ENCODE measurements at regions not wholly inside any gene's neighbourhood (a gene's known extent, or its start where the extent isn't known, plus 50 kb on each side); places are given as distances from the start of the nearest gene placed in this dataset.

DNA sequence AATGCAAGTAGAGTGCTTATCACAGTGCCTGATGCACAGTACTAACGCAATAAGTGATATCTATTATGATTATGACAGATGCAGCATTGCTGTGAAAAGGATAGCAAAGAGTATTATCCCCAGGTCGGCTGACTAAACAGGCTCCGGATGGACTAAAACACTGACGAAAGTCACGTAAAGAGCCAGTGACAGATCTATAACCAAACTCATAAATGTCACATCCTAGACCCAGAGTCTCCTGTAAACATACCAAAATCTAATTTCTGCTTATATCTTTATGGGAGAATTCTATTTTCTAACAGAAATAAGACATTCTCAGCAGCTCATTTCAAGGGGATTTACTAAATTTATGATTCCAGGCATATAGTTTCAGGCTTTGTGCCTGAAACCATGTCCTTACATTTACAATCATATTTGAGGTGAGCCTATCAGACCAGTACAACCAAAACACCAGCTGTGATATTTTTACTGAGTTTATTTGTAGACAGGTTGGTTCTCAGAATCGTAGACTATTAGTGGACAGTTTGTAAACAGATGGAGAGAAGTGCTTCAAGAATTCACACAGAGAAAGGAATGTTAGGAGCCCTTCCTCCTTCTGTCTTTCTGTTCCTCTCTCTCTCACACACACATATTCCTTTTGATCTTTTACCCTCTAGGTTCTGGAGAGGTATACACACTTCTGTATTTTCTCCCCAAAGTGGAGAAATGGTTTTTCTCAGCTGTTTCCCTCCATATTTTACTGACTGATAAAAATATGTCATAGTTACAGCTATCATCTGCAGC is 52.4 kb upstream of the WDR26 start:
- DNase-seq: no peak

DNA sequence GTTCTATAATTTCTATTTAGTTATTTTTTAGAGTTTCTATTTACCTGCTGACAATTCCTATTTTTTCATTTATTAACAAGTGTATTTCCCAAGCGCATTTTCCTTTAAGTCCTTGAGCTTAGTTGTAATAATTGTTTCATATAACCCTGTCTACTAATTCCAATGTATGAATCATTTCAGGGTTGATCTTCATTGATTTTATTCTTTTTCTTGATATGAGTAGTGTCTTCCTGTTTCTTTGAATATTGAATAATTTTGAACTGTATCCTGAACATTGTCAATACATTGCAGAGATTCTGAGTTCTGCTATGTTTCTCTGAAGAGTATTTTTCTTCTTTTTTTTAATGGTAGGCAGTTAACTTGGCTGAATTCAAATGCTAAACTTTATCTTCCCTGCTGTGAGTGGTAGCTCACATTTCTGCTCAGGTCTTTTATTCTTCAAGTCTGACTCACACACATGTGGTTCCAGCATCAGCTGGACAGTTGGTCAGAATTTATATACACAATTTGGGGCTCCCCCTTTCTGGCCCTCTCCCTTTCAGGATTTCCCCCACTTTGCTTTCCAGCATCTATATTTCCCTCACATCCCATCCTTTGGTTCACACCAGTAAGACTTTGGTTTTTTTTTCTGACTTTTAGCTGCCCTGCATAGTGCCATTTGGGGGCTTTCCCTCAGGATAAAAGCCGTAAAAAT is 54.4 kb upstream of the WDR26 start:
- no peak for DNase-seq

DNA sequence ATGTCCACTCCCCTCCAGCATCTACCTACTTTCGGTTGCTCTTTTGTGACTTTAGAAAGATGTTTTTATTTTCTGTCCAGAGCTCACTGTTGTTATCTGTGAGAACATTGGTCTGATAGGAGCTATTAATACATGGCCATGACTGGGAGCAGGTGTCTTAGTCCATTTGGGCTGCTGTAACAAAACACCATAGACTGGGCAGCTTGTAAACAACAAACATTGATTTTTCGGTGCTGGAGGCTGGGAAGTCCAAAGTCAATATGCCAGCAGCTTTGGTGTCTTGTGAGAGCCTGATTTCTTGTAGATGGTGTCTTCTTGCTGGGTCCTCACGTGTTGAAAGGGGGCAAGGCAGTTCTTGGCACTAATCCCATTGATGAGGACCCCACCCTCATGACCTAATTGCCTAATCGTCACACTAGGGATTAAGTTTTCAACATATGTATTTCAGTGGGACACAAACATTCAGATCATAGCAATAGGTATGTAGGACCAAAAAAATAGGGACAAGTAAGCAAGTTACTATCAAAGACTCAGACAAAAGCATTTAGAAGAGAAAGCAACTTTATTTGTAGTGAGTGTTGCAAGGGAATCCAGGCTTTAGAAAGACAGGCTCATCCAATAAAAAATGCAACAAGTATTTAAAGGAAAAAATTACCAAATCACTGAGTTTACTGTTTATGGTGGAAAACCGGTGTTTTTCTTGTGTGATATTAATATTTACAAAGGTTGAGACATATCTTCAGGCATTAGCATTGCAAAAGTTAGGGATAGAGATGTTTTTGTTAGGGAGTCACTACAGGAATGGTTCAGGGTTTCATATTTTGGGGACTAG is 55.2 kb upstream of the WDR26 start:
- DNase-seq: no peak

DNA sequence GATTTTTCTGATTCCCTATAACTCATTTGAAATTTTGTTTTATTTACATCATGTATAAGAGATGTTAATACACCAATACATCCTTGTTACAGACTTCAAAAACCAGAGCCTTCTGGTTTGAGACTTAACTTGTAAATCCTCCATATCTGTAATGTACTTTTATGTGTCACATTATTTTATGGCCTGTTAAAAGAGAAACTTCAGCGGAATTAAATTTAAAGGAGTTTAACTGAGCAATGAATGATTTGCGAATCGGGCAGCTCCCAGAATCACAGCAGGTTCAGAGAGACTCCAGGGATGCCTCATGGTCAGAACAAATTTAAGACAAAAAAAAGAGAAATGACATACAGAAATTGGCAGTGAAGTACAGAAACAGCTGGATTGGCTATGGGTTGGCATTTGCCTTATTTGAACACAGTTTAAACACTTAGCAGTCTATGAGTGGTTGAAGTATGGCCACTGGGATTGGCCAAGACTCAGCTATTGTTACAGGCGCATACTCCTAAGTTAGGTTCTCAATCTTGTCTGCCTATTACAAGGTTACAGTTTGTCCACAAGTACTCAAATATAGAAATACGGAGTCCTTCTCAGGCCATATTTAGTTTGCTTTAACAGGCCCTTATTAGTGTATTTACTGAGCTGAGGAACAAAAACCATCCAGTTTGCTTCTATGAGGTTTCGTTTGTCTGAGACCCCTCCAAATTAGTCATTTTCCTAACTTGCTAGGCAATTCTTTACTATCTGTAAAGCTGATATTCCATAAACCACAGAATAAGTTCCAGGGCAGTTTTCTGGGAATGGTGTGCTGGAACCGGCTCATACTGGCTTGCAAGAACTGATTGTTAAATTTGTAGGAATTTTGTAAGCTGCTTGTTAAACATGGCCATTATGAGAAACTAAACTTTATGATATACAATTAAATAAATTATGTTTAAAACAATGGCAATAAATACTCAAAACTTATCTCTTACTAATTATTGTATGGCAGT is 56.2 kb upstream of the WDR26 start:
- no peak for DNase-seq

DNA sequence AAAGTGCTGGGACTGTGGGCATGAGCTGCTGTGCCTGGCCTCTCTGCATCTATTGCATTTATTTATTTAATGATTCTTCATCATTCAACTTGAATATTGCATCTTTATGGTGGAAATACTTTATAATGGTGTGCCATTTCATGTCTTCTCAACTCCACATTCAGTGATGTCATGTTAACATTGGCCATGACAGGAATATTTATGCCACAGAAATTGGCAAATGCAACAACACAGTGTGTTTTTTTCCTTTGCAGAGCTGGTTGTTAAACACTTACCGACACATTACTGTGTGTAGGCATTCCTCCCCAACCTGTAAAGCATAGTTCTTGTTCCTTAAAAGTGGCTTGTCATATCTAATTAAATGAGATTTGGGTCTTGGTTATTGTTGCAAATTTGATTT is 57.4 kb upstream of the WDR26 start:
- DNase-seq: no peak

DNA sequence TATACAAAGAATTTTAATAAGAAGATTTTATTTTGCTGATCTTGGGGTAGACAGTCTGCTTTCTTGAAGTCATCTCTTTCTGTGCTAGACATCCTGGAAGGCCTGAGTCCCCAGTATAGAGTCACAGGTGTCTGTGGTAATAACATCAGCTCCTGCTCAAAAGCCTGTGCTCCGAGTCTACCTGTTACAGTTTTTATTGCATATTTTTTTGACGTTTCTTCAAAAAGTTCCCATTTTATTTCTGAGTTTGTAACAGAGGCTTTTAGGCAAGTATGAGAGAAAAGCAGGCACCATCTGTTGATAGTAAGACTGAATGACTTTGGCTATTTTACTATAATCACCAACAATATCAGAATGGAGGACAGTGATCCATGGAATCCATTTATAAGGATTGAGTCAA is 58.0 kb upstream of the WDR26 start:
- no peak for DNase-seq

DNA sequence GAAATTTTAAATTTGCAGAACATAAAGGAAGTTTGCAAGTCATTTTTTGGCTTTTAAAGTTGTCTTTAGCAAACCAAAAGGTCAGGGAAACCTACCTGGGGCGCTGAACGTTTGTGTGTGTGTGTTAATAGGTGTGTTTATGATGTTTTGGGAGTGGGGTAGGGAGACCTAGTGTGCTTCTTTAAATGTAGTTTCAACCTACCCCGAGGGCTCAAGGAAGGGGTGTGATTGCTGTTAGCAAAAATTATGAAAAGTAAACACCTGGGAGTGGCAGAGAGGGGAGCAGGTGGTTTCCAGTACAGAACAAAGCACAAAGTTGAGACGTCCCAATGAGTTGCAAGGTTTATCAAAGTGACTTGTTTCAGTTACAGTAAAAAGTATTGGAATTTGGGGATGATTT is 58.7 kb upstream of the WDR26 start:
- no peak for DNase-seq

DNA sequence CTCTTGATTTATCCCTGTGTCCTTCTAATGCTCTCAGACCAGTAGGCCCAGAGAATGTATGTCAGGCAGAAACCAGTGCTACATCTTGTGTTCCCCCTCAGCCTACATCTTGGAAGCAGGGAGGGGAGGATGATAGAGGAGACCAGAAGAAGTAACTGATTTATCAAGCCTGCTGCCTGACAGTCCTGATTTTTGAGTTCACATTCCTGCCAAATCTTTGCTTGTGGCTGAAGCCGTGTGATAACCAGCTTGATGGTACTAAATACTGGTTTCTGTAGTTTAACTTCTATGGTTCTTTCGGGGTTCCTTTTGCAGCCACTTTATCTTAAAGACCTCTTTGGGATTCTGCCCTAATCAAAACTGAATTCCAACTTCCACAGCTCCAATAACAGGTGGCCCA is 59.7 kb upstream of the WDR26 start:
- DNase-seq: no peak

DNA sequence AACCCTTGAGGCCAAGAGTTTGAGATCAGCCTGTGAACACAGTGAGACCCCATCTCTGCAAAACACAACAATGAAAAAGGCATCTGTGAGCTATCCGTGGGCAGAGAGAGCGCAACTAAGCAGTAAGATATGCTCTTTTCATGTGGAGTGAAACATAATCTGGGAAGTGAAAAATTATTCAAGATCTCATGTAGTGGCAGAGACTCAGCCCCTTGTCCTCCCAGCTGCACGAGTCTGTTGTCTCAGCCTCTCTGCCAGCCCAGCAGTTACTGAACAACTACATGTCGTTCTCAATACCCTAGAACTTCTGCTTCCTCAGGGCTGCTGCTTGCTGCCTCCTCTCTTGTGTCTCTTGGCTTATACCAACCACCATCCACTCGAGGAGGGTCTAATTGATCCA is 61.3 kb upstream of the WDR26 start:
- DNase-seq: no peak

DNA sequence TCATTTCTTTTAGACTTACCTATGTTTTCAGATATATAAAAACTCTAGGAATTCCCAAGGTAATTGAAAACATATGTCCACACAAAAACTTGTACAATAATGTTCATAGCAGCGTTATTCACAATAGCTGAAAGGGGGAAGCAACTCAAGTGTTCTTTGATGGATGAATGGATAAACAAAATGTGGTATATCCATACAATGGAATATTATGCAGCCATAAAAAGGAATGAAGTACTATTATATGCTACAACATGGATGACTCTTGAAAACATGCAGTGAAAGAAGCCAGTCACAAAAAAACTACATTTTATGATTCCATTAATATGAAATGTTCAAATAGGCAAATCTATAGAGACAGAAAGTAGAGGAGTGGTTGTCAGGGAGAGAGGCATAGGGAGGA is 62.2 kb upstream of the WDR26 start:
- DNase-seq: no peak

DNA sequence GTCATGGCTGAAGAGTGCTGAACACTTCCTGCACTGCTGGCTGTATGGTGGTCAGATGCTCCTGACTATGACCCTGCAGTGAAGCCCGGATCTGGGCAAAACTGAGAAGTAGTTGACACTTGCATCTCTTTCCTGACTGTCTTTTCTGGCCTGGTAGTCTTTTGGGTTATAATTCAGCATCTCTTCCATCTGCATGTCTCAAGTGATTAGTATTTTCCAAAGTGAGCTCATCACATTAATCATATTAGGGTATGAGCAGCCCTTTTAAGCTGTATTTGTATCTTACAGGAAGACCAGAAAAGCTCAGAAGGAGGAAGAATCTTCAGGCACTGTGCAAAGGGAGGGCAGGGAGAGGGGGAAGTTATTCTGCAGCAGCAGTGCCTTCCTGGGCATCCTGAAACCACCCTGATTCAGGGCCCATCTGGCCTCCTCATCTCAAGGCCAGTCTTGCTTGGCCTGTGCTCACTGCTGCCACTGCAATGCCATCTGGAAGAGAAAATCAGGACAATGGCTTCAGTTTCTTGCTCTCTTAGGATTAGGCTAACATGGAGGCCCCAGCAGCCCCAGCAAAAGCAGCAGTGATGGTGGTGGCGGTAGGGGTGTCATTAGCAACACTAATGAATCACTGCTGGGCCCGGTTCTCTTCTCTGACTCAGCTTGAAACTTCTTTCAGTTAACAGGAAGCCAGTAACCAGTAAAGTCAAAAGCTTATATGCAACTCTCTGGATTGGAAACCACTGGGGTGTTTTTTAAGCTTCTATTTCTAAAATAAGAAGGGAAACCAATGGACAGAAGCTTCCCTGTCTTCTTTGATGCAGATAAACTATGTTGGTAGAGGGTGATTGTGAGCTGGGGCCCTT is 63.3 kb upstream of the WDR26 start:
- no peak for DNase-seq

DNA sequence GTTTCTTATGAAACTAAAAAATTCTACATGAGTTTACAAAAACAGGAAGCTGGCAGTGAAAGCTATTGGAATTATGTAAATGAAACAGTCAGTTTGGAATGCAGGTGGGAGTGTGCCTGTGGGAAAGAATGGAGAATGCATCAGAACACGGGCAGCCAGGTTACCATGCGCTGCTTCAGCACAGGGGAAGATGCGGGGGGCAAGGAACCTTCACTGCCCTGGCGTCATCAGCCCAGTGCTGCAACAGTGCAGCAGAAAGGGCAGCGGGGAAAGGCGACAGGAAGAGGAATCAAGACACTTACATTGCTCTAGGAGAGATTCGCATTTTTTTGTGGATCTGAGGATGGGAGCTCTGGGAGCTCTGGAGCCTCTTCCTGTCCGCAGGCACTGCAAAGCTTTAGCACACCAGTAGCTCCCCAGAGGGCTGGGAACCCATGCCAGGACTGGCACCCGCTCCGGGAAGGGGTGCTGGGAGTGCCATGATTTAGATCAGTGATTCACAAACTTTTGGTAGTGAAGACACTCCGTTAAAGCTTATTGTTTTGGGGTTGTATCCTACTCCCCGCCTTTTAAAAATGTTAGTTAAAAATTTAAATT is 64.1 kb upstream of the WDR26 start:
- DNase-seq: no peak

DNA sequence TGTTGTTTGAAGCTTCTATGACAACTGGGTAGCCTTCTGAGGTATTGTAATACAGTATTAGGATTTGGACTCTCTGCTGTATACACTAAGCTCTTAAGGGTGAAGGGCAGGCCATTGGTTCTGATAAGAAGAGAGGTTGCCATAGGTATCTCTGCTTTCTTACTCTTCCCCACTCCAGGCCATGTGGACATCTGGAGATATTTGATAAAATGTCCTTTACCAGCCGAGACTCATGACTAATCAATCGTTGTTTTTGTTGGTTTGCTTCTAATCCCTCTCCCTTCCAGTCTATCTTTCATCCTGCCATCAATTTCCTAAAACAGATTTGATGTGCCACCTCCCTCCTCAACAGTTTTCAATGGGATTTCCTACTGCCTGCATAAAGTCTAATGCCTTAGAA is 64.6 kb upstream of the WDR26 start:
- no peak for DNase-seq

DNA sequence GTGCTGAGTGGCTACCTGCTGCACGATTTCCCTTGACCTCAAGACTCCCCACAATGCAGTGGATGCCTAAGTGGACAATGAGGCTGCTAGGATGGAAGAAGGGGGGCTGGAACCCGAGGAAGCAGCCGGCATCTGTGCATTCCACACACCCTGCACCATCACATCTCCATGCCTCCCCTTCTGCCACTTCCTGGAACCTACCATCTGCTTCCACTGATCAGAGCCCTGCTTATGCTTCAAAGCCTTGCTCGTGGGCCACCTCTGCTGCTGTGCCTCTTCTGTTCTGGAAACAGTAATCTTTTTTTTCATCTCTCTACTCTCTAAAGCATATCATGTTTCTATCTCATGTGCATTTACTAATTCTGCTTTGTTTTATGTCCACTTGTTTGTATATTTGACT is 66.2 kb upstream of the WDR26 start:
- DNase-seq: no peak

DNA sequence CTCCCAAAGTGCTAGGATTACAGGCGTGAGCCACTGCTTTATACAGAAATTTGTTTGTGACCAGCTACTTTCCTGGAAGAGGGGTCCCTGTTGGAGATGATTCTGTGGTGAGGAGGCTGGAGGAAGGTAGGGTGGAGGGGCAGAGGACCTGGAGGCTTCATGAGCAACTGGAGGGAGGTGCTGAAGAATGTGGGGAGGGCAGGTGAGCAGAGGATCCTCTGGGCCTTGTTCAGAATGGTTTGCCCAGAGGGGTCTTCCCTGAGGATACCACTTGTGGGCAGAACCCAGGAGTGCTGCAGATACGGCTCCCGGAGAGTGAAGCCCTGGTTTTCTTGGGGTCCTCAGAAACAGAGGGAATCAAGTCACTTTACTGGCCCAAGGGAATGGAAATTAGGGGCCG is 67.2 kb upstream of the WDR26 start:
- no peak for DNase-seq

DNA sequence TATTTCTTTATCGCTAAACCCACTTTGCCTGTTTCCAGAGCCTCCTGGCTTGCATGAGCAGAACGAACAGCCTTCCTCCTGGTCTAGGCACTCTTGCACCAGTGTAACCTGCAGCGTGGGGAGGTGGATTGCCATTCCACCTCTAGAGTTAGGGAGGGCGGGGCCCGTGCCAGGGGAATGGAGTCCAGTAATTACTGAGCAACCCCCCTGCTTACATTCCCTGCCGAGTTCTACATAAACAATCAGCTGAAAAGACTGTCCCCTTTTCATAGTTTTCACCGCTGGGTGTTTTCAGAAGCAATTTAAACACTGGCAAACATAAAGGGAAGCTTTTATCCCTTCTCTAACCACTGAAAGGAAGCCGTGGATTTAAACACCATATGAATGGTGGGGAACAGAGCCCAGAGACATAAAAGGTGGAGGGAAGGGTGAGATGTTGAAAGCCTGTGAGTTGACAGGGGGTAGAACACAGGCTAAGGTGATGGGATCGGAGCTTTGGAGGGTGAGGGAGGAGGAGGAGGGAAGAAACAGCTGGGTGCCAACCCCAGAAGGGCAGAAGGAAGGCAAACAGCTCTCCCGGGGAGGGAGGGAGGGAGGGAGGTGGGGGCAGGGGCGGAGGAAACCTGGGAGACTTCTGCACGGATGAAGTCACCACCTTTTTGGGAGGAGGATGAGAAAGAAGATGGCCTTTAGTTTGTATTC is 68.0 kb upstream of the WDR26 start:
- peak; percentile 68 for DNase-seq

DNA sequence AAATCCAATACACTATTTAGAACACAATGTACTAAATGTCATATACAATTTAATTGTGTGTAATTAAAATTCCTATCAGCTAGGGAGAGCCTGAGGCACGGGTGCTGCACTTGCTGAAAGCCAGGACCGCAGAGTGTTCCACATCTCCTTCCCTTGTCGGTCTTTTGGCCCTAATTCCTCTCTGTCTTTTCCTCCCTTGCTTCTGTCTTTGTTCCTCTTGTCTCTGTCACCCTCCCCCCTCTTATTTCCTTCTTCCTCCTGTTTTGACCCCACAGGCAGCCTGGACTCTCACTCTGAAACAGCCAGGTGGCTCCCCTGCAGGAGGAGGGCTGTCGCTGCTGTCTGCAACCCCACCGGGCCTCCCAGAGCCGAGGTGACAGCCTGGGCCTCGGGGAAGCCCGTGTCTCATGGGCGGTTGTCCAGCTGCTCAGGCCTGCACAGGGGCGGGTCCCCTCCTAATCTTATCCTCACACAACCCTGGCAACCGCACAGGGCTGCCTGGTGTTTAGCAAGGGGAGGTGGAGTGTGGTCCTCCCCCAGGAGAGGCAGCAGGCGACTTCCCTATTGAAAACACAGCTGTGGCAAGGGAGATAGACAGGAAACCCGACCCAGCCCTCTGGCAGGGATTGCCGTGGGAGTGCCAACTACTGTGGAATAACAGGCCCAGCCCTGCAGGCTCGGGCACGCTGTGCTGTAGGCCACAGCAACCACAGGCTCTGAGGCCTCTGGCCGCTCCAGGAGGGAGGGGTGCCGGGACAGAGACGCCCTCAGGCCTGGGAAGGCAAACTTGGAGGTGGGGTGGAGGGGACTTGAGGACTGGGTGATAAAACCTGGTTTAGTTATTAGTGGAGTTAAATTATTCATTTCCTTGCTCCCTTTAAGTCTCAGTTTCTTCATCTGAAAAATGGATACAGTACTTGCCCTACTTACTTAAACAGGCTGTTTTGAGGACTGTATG is 68.8 kb upstream of the WDR26 start:
- peak; percentile 85 for DNase-seq

DNA sequence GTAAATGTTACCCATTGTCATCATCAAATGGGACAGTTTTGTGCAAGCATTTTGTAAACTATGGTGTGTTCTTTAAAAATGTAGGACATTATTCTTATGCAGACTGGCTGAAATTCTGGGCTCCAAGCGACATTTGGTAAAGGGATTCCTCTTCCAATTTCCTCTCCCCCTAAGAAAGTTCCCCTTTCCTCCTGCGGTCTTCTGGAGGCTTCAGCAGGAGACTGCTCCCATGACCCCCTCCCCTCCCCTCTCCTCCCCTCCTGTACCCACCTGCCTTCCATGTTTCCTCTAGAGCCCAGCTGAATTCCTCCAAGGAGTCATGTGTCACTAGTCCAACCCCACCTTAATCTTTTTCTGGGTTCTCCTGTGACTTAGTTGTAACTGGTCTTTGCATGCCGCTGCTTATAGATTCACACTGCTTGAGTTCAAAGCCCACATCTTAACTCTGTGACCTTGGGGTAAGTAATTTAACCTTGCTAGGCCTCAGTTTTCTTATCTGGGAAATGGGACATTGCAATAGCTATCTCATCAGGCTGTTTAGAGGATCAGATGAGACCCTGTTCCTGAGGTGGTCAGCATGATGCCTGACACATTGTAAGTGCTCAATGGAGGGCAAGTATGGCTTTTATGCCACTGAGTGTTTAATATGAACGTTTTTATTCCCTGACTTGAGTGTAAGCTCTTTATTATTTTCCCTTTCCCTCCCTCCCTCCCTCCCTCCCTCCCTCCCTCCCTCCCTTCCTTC is 69.9 kb upstream of the WDR26 start:
- DNase-seq: no peak

All from NCI-H1105 treated with DMSO at 0.1 percent for 48 hours (cell line).